Activated CD4-positive, alpha-beta T cell treated with anti-CD3 and anti-CD28 coated beads, Interleukin-2, Interleukin-4, amounts not matched to agents 100 ng/mL and 50 ng/mL, durations not matched to agents 16 hours and 8 hours (primary cell): ENCODE measurements at regions not wholly inside any gene's neighbourhood (a gene's known extent, or its start where the extent isn't known, plus 50 kb on each side); places are given as distances from the start of the nearest gene placed in this dataset.

ENCODE experiments used
- DNase-seq: peaks from one replicate; pipeline ENCODE4 v3.0.0-alpha.2; 2020; ENCODE audit warnings: low spot score

DNA sequence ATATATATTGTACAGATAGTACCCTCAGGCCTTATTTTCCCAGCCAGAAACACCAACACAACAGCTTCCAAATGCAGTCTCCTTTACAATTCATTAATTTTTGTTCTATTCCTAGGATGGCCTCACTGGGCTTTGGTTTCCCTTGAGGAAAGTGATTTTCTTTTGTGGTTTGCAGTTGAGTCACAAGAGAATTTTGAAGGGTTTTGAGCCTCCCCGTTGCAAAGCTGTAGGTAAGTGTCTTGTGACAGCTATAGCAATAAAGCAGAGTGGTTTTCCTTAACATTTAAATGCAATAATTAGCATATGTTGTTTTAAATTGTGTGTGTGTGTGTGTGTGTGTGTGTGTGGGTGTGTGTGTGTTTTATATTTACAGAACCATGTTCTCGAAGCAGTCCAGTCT lies 54.1 kb upstream of the WDR17 start:
- DNase-seq = no peak

DNA sequence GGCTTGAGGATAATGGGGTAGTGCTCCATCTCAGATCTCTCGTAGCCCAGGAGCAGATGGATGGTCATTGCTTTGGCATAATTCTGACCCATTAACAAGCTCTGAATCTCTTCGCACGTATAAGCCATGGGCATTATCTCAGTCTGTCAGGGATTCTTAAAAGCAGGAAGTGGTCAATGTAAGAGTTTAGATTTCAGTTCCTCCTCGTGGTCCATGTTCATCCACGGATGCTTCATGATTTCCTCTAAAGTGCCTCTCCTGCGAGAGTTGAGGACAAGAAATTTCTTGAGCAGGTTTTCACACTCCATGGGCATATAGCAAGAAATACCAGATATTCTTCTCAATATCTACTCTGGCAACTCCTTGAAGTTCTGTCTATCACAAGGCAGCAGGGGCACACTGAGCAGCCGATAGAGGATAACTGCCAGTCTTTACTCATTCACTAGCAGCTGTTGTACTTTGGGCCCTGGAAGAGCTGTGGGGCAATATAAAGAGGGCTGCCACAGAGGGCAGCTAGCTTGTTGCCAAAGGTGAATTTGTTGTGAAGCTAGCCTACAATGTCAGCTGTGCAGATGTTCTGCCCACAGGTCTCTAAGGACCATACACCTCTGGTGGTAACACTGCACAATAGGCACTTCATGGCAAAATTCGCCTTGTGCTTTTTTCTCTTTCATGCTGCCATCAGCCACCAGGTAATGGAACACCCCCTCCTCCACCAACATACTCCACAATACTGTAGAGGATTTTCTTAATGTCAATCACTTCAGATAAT lies 52.0 kb upstream of the WDR17 start:
- no peak for DNase-seq

DNA sequence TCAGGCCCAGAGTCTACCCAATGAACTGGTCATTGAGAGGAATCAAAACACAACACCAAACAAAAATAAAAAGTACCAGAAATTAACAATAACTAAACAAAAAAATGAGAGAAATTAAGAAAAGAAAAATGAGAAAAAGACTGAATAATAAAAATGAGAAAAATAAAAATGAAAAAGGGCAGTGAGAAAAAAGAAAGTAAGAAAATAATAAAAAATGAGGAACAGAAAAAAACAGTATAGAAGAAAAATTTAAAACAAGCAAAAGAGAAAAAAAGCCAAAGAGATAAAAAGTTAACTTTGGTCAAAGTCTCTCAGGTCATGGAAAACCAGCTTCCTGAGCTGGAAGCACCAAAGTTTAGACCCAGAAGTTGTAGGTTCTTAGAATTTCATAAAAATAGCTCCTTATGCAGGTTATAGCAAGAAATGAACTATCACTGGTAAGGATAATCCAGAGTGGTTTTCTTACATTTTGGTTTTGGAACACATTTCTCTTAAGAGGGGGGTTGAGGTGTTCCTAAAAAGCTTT lies 51.0 kb upstream of the WDR17 start:
- DNase-seq = no peak
